Astrocyte of the cerebellum (primary cell): ENCODE measurements at regions not wholly inside any gene's neighbourhood (a gene's known extent, or its start where the extent isn't known, plus 50 kb on each side); places are given as distances from the start of the nearest gene placed in this dataset.

Experiments
- DNase-seq: peaks from one replicate; pipeline ENCODE4 v3.0.0-alpha.2; 2011; ENCODE audit warnings: low read depth
- H3K4me3 ChIP-seq: 2 replicates; pipeline ENCODE4 v1.5.1; 2011; ENCODE audit warnings: mild to moderate bottlenecking, low read depth, low read length, moderate library complexity
- CTCF ChIP-seq: IDR thresholded peaks from 2 replicates; pipeline ENCODE4 v1.5.1; 2012; ENCODE audit warnings: low read length, low read depth, moderate library complexity, mild to moderate bottlenecking; ENCODE audit errors: missing control alignments
- in situ Hi-C: cut with HindIII; loops from 2 replicates; pipeline ENCODE4 v1.10.0; 2017; ENCODE audit warnings: low sequenced_read_pairs

- in situ Hi-C loops, result no loop called here
- no peak overlapping the region for H3K4me3 ChIP-seq
- no peak for TF ChIP-seq CTCF
- no peak for DNase-seq
These were observed 348.7 kb upstream of the LMCD1 start for GRCh38 chr3:8152821-8153418.

DNA sequence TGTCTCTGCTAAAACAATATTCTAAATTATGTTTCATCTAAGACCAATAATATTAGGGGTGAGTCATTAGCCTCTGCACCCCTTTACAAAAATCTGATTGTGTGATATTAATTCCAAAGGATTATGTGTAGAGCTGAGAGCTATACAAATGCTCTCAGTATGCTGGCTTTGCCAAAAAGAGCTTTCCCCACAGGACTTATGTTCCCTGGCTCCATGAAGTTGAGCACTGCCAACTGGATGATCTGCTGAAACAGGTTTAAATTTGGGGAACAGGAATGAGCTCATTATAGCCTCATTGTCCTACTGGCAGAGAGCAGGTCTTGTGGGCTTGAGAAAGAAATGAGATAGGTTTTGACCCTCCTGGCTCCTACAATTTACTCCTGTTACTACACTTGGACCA, 347.8 kb upstream of the LMCD1 start:
- H3K4me3 ChIP-seq, result no peak overlapping the region

GRCh38 chr3:8154617-8155016, 347.0 kb upstream of the LMCD1 start:
- TF ChIP-seq CTCF, result no peak
- in situ Hi-C loops, result loop anchor here (5.0 kb wide), 1 partner anchor 68 kb away; no protein-coding TSS in a partner anchor
- H3K4me3 ChIP-seq, result no peak overlapping the region
- no peak for DNase-seq

More for the DNA sequence above, 347.8 kb upstream of the LMCD1 start:
- TF ChIP-seq CTCF, result no peak
- in situ Hi-C loops, result no loop called here
- DNase-seq, result no peak

DNA sequence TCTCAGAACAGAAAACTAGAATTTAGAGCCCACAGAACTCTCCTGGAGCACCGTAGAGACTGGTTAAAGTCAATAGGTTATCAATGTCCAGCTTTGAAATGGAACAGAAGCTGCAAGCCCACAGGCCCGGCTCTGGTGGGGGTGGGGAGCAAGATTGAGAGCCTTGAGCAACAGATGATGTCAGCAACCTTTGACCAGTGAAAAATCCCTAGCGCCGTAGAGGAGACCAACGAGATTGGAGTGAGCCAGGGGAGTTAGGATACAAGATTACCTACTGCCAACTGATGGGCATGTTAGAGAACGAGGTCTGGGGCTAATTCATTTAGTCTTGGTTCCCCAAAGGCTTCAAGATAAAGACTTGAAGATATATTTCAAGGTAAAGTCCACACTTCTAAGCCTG, 345.5 kb upstream of the LMCD1 start:
- in situ Hi-C loops, result loop anchor here (5.0 kb wide), 1 partner anchor 66 kb away; no protein-coding TSS in a partner anchor
- no peak overlapping the region for H3K4me3 ChIP-seq
- TF ChIP-seq CTCF, result no peak
- DNase-seq, result no peak

DNA sequence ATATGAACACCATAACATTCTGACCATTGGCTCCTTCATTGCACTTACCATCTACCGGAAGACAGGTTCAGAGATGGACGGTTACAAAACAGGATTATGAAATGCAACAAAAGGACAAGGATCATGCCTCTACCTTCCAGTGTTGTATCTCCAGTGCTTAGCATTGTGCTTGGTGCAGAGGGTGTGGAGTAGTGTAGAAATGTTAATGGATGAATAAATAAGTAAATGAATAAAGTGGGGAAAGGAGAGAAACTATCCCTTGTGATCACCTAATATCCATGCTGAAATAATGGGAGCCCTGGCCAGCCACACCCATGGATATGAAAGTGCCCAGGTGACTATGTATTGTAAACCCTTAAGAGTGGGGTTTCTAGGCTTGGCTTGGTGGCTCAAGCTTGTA, 344.8 kb upstream of the LMCD1 start:
- H3K4me3 ChIP-seq, result no peak overlapping the region
- TF ChIP-seq CTCF, result no peak
- in situ Hi-C loops, result loop anchor here (5.0 kb wide), 1 partner anchor 65 kb away; no protein-coding TSS in a partner anchor

GRCh38 chr3:8157640-8158039, 344.0 kb upstream of the LMCD1 start:
- H3K4me3 ChIP-seq, result no peak overlapping the region
- in situ Hi-C loops, result loop anchor here (5.0 kb wide), 1 partner anchor 65 kb away; no protein-coding TSS in a partner anchor
- no peak for DNase-seq
- no peak for TF ChIP-seq CTCF

More for the DNA sequence above, 344.8 kb upstream of the LMCD1 start:
- no peak for DNase-seq
